ENCODE measurements at regions not wholly inside any gene's neighbourhood (a gene's known extent, or its start where the extent isn't known, plus 50 kb on each side); places are given as distances from the start of the nearest gene placed in this dataset.
"Not testable (repeated sequence)": the region's sequence is repeated elsewhere in the genome, so short reads cannot be mapped to it uniquely, and the experiment has no call there.

DNA sequence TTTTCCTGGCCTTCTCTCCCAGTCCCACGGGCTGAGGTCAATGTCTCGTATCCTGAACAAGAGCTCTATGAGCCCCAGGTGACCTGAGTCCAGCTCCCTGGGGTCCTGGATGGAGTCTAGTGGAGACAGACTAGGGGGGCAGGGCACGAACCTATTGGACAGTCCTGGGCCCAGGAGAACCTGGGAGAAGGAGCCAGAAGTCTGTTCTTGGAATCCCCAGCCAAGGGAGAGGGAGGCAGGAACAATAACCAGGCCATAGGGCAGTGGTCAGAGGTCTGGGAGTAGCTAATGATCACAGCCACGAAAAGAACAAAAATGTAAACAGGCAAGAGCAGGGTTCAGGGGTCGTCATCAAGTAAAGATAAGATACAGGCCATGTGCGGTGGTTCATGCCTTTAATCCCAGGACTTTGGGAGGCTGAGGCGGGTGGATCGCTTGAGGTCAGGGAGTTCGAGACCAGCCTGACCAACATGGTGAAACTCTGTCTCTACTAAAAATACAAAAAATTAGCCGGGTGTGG is 60.8 kb downstream of the COPRS start:
- no peak overlapping the region for H3K4me3 Mint-ChIP-seq
- no peak for ATAC-seq
- no peaks in the 10 kb centered on the region for H3K36me3 Mint-ChIP-seq (ENCODE audit: low read depth)
- H3K9me3 Mint-ChIP-seq: no peaks in the 10 kb centered on the region
- no peaks in the 10 kb centered on the region for H3K4me1 Mint-ChIP-seq
- DNase-seq: no peak
- peaks cover 2% of the 10 kb centered on the region for H3K27me3 Mint-ChIP-seq
- H3K27ac Mint-ChIP-seq: no peak overlapping the region

DNA sequence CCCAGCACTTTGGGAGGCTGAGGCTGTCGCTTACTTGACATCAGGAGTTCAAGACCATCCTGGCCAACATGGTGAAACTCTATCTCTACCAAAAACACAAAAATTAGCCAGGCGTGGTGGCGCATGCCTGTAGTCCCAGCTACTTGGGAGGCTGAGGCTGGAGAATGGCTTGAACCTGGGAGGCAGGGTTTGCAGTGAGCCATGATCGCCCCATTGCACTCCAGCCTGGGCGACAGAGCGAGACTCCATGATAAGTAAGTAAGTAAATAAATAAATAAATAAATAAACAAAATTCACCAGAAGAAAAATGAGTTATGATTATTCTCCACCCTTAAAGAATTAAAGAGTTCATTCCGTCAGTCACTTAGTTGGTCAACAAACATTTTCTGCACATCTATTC is 63.1 kb downstream of the COPRS start:
- ATAC-seq, H3K27me3 Mint-ChIP-seq: not testable (repeated sequence)

DNA sequence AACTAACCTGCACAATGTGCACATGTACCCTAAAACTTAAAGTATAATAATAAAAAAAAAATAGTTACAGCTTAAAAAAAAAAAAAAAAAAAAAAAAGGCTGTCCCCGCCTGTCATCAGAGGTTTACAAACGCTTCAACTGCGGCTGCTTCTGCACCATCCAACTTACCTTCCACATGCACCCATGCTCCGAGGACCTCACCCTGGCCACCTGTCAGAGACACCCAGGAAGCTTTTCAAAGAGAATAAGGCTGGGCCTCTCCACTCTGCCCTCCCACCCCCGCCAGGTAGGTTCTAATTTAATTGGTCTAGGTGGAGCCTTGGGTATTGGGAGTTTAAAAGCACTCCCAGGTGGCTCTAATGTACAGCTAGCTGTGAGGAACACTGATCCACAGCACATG is 64.9 kb downstream of the COPRS start:
- Mint-ChIP-seq H3K27ac (no peak overlapping the region), H3K4me1 (peaks cover 6% of the 10 kb centered on the region), H3K9me3 (no peaks in the 10 kb centered on the region), H3K27me3 (no peaks in the 10 kb centered on the region), H3K4me3 (no peak overlapping the region), H3K36me3 (ENCODE audit: low read depth) (no peaks in the 10 kb centered on the region)
- DNase-seq (no peak), ATAC-seq (no peak)

More for the DNA sequence above, 63.1 kb downstream of the COPRS start:
- DNase-seq; H3K9me3 Mint-ChIP-seq; H3K36me3 Mint-ChIP-seq (ENCODE audit: low read depth); H3K27ac Mint-ChIP-seq; H3K4me1 Mint-ChIP-seq; H3K4me3 Mint-ChIP-seq: not testable (repeated sequence)

DNA sequence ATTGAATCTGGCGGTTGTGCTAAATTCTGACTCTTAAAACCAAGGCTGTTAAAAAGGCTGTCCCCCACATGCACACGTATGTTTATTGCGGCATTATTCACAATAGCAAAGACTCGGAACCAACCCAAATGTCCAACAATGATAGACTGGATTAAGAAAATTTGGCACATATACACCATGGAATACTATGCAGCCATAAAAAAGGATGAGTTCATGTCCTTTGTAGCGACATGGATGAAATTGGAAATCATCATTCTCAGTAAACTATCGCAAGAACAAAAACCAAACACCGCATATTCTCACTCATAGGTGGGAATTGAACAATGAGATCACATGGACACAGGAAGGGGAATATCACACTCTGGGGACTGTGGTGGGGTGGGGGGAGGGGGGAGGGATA is 65.4 kb downstream of the COPRS start:
- H3K9me3 Mint-ChIP-seq; DNase-seq; H3K4me1 Mint-ChIP-seq; H3K27ac Mint-ChIP-seq; H3K4me3 Mint-ChIP-seq; H3K36me3 Mint-ChIP-seq (ENCODE audit: low read depth); H3K27me3 Mint-ChIP-seq; ATAC-seq: not testable (repeated sequence)

DNA sequence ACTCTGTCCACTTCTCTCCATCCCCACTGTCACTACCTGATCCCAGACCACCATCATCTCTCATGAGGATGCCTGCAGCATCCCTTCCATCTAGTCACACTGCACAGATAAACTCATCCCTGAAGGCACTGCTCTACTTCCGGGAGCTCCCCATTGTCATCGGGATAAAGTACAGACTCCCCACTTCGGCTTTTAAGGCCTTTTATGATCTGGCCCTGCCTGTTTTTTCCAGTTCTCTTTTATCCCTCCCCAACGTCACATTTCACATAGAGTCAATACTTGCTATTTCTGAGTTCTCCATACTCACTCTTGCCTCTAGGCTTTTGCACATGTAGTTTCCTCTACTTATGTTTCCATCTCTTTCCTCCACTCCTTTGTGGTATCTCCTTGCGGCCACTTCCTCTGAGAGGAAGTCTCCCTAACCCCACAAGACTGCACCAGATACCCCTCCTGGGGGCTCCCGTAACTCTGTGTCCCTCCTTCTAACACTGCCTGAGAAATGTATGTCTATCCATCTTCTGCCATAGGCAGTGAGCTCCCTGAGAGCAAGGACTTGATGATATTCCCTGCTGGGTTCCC is 66.9 kb downstream of the COPRS start:
- Mint-ChIP-seq H3K4me3 (no peak overlapping the region), H3K27me3 (no peaks in the 10 kb centered on the region), H3K4me1 (peaks cover 6% of the 10 kb centered on the region), H3K27ac (no peak overlapping the region), H3K9me3 (no peaks in the 10 kb centered on the region), H3K36me3 (ENCODE audit: low read depth) (no peaks in the 10 kb centered on the region)
- no peak for ATAC-seq
- no peak for DNase-seq

DNA sequence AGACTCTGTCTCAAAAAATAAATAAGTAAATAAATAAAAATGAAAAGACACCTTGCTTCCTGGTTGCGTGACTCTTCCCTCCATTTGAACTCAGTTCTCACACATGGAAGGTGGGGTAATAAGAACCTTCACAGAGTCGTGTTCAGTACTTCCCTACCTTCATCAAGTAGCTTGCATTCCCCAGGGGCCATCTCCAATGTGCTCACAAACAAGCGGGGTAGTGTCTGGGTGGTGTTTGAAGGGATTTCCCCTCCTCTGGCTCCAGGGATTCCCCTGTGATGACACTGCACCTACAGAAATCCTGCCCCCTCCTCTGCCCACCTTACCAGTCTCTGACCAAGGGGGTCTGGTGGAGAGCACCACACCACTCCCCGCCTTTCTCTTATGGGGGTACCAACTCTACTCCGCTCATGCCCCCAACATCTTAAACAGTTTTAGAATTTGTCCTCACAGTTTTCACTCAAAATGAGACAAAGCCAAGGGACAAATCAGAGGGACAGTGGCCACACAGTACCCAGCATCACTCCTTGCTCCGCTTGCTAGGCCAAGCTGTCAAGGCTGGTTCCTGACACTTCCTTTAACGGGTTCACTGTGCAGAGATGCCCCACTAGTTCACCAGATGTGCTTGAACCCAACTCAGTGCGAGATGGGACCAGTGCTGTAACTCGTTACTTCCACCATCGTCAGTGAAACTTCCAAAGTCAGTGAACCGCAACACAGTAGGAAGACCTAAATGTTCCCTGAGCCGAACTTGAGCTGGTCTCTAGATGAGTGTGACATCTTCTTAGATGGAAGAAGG is 69.1 kb downstream of the COPRS start:
- H3K36me3 Mint-ChIP-seq (ENCODE audit: low read depth): no peaks in the 10 kb centered on the region
- ATAC-seq: peak; percentile 33

DNA sequence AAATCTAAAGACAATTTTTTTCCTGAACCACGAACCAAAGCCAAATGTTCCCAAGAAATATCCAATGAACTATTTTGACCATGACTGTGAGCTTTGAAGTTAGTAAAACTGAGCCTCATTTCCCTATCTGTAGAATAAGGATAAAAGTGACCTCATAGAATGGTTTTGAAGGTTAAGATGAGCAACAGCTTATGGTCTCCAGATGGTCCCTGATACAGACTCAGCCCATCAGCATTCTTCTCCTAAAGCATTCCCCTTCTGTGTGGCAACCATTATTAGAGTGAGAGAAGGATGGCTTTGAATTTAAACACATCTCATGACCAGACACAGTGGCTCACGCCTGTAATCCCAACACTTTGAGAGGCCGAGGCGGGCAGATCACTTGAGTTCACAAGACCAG is 70.1 kb downstream of the COPRS start:
- H3K9me3 Mint-ChIP-seq: no peaks in the 10 kb centered on the region
- peaks cover 6% of the 10 kb centered on the region for H3K4me1 Mint-ChIP-seq
- no peaks in the 10 kb centered on the region for H3K36me3 Mint-ChIP-seq (ENCODE audit: low read depth)
- H3K27me3 Mint-ChIP-seq: no peaks in the 10 kb centered on the region
- H3K4me3 Mint-ChIP-seq: no peak overlapping the region
- DNase-seq (no peak), ATAC-seq (no peak)
- peak overlapping the region; percentile 37 for H3K27ac Mint-ChIP-seq

More for the DNA sequence above, 69.1 kb downstream of the COPRS start:
- peak; percentile 7 for DNase-seq
- Mint-ChIP-seq H3K4me1 (peaks cover 6% of the 10 kb centered on the region), H3K27me3 (no peaks in the 10 kb centered on the region), H3K9me3 (no peaks in the 10 kb centered on the region), H3K27ac (no peak overlapping the region), H3K4me3 (no peak overlapping the region)

DNA sequence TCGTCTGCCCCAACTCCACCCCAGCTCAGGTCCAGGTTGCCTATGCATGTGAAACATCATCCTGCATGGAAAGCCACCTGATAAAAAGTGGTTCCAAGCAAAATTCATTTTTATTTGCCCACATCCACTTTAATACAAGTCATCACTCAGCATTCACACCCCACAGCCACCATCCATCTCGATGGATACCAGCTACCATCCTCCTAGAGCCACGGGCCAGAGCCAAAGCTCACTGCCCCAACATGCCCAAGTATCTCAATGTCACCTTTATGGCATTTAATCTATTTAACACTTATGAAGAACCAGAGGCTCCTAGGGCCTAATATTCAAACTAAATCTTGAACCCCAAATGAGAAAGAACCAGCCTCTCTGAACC is 70.5 kb downstream of the COPRS start:
- ATAC-seq (no peak), DNase-seq (no peak)
- Mint-ChIP-seq H3K36me3 (ENCODE audit: low read depth) (no peaks in the 10 kb centered on the region), H3K4me1 (peaks cover 6% of the 10 kb centered on the region), H3K27ac (no peak overlapping the region), H3K9me3 (no peaks in the 10 kb centered on the region), H3K4me3 (no peak overlapping the region), H3K27me3 (peaks cover under 1% of the 10 kb centered on the region)

DNA sequence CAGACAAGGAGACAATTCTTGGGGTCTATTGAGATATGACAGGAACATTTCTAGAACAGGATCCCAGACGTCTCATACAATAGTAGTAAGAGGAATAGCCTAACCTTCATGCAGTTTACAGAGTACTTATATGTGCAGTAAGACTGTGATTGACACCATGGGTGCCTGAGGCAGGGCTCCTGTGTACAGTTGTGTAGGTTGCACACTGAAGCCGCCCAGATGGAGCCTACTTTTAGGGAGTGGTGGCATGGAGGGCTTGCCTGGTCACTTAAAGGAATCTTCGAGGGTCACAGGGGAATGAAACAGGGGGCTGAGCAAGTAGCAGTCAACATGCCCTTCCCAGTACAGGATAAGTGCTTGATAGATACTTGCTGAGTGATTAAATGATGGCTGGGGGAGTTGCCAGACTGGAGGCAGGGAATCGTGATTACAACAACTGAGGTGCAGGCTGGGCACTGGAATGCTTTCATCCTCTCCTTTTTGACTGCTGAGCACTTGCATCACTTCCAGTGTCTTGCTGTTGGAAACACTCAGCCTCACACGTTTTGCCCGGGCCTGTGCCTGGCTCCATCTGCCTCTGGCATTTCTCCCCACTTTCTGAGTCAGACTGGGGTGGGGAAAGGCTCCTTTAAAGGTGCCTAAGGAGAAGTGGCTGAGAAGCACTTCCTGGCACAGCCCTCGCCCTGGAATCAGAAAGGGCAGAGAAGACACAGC is 71.0 kb downstream of the COPRS start:
- no peak overlapping the region for H3K27ac Mint-ChIP-seq
- DNase-seq (no peak), ATAC-seq (no peak)
- H3K9me3 Mint-ChIP-seq: no peaks in the 10 kb centered on the region
- no peak overlapping the region for H3K4me3 Mint-ChIP-seq
- H3K27me3 Mint-ChIP-seq: peaks cover 6% of the 10 kb centered on the region
- H3K36me3 Mint-ChIP-seq (ENCODE audit: low read depth): no peaks in the 10 kb centered on the region
- peaks cover 6% of the 10 kb centered on the region for H3K4me1 Mint-ChIP-seq

DNA sequence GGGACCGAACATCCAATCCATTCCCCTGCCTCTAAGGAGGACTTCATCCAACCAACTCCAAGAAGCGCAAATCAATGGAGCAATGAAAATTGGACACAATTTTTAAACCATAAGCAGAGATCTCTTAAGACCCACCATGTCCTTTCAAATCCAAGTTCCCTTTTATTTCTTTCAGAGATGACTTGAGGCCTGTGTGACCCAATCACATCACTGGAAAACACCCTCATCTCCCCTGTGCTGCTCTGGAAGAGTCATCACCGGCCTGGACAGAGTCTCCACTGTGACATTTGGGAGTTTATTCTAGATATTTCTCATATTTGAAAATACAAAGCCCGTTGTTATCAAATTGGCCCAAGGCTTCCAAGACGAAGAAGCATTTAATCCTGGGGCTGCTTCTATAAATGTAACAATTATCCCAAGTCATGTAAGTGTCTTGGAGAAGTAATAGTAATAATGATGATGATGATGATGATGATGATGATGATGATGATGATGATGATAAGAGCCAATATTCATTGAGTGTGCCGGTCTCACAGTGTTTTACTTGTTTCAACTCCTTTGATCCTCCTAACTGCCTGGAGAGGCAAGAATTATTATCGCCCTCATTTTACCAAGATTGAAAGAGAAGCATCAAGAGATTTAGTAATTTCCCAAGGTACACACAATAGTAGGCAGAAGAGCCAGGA is 72.1 kb downstream of the COPRS start:
- Mint-ChIP-seq H3K27me3 (peaks cover 11% of the 10 kb centered on the region), H3K4me3 (no peak overlapping the region), H3K36me3 (ENCODE audit: low read depth) (no peaks in the 10 kb centered on the region), H3K9me3 (no peaks in the 10 kb centered on the region), H3K27ac (no peak overlapping the region), H3K4me1 (peaks cover 6% of the 10 kb centered on the region)
- ATAC-seq: no peak
- DNase-seq: no peak

DNA sequence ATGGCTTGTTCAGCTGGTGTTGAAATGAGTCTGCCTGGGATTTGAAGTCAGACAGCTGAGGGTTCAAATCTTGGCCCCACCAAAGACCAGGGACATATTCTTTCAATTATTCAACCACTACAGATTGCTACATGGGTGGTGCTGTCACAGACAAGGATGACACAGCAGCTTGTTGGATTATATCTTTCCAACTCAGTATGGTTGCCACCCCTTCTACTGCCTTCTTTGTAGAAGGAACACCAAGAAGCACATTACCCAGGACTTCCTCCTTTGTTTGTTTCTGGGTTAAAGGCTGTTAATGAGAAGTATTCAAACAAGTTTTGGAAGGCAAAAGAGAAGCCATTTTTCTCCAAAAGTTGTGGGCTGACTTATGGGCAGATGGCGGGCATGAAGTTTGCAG is 78.6 kb downstream of the COPRS start:
- Mint-ChIP-seq H3K4me3 (no peak overlapping the region), H3K4me1 (no peaks in the 10 kb centered on the region), H3K9me3 (no peaks in the 10 kb centered on the region), H3K27me3 (peaks cover 11% of the 10 kb centered on the region), H3K27ac (no peak overlapping the region), H3K36me3 (ENCODE audit: low read depth) (no peaks in the 10 kb centered on the region)
- no peak for DNase-seq
- ATAC-seq: no peak

DNA sequence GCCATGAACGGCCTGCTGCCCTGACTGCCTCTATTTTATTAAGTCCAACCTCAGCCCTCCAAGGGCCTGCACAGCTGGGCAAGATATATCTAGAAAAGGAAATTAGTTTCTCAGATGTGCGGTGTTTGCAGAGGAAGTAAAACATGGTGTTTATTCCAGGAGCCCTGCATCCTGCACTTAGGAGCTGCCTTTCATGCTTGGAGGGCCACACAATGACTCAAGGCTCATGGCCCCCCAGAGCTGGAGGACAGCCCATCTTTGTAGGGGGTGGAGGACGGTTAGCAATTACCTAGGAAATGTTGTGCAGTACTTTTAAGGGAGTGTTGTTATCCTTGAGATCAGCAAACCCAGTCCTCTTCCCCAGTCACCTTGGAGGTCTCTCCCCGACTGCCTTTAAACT is 80.5 kb downstream of the COPRS start:
- DNase-seq: no peak
- no peaks in the 10 kb centered on the region for H3K4me1 Mint-ChIP-seq
- no peak for ATAC-seq
- H3K36me3 Mint-ChIP-seq (ENCODE audit: low read depth): no peaks in the 10 kb centered on the region
- no peak overlapping the region for H3K27ac Mint-ChIP-seq
- peaks cover 9% of the 10 kb centered on the region for H3K27me3 Mint-ChIP-seq
- H3K9me3 Mint-ChIP-seq: no peaks in the 10 kb centered on the region
- no peak overlapping the region for H3K4me3 Mint-ChIP-seq

DNA sequence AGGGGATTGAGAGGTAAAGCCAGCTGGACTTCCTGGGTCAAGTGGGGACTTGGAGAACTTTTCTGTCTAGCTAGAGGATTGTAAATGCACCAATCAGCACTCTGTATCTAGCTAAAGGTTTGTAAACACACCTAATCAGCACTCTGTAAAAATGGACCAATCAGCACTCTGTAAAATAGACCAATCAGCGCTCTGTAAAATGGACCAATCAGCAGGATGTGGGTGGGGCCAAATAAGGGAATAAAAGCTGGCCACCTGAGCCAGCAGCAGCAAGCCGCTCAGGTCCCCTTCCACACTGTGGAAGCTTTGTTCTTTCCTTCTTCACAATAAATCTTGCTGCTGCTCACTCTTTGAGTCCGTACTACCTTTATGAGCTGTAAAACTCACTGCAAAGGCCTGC is 87.7 kb downstream of the COPRS start:
- H3K9me3 Mint-ChIP-seq; H3K4me3 Mint-ChIP-seq; H3K27ac Mint-ChIP-seq; DNase-seq; H3K36me3 Mint-ChIP-seq (ENCODE audit: low read depth); ATAC-seq; H3K27me3 Mint-ChIP-seq: not testable (repeated sequence)
- H3K4me1 Mint-ChIP-seq: peaks cover 14% of the 10 kb centered on the region

DNA sequence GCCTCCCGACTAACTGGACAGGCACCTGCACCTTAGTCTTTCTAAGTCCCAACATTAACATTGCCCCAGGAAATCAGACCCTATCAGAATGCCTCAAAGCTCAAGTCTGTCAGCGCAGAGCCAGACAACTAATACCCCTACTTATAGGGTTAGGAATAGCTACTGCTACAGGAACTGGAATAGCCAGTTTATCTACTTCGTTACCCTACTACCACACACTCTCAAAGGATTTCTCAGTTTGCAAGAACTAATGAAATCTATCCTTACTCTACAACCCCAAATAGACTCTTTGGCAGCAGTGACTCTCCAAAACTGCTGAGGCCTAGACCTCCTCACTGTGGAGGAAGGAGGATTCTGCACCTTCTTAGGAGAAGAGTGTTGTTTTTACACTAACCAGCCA is 88.5 kb downstream of the COPRS start:
- H3K36me3 Mint-ChIP-seq (ENCODE audit: low read depth); ATAC-seq; H3K27ac Mint-ChIP-seq; H3K9me3 Mint-ChIP-seq; H3K27me3 Mint-ChIP-seq; H3K4me3 Mint-ChIP-seq; DNase-seq: not testable (repeated sequence)
- H3K4me1 Mint-ChIP-seq: peaks cover 14% of the 10 kb centered on the region

Data from activated naive CD8-positive, alpha-beta T cell treated with anti-CD3 and anti-CD28 coated beads, Interleukin-2, amount 50 U/mL, for 24 hours (primary cell).